GM12878 (cell line): ENCODE measurements at regions not wholly inside any gene's neighbourhood (a gene's known extent, or its start where the extent isn't known, plus 50 kb on each side); places are given as distances from the start of the nearest gene placed in this dataset.

Experiments used
- ATAC-seq: fragments of 200-7000 bp; cut with Tn5 transposase; 3 replicates; pipeline ENCODE4 v1.9.1; 2020; ENCODE audit warnings: mild to moderate bottlenecking, moderate library complexity
- BruUV-seq: library from RNA; stranded (reverse); fragments of 400-500 nt; replicated peaks from 2 replicates; lab custom pipeline; 2021; lab: Mats Ljungman, UMichigan
- CTCF ChIA-PET: fragments of 300-600 bp; sonication (Branson Sonifier 250); formaldehyde crosslinking; extraction: SDS; loops from one replicate; lab custom pipeline; 2021; ENCODE audit warnings: inconsistent platforms; lab: Yijun Ruan, JAX
- POLR2A ChIA-PET: fragments of 350-600 bp; formaldehyde crosslinking; extraction: SDS; loops from one replicate; lab custom pipeline; 2021; ENCODE audit warnings: inconsistent platforms; lab: Charles Lee
- RAD21 ChIA-PET: fragments of 300-600 bp; sonication (Branson Sonifier 250); formaldehyde crosslinking; loops from one replicate; lab custom pipeline; 2023; ENCODE audit warnings: antibody characterized with exemption; ENCODE audit not compliant: unreplicated experiment; lab: Charles Lee
- SMC1A ChIA-PET: fragments of 300-600 bp; sonication (Branson Sonifier 250); formaldehyde crosslinking; loops from one replicate; lab custom pipeline; 2023; ENCODE audit not compliant: unreplicated experiment, uncharacterized antibody; lab: Charles Lee
- DNase-seq: peaks from one replicate; pipeline ENCODE4 v3.0.0-alpha.2; 2011; ENCODE audit warnings: low read depth, low spot score
- FAIRE-seq: peaks from 3 replicates; lab custom pipeline; 2011; peaks lifted over from hg19 to GRCh38; lab: Jason Lieb, UNC
- H2AFZ ChIP-seq: 2 replicates; pipeline ENCODE4 v1.6.0; 2011; ENCODE audit warnings: low read depth, low read length, control low read depth; ENCODE audit not compliant: control insufficient read depth
- H3K27ac ChIP-seq: 2 replicates; pipeline ENCODE4 v1.5.1; 2011; ENCODE audit warnings: control low read depth; ENCODE audit not compliant: control insufficient read depth, insufficient read depth
- H3K27me3 ChIP-seq, 2 experiments: replicated peaks in 1 of 2; 2 replicates each; pipeline versions ENCODE4 v1.6.0 to v1.6.1; 2011; ENCODE audit warnings: low read length in 1 of 2; ENCODE audit not compliant: control insufficient read depth in 2 of 2, insufficient read depth in 2 of 2
- H3K36me3 ChIP-seq, 2 experiments: 2 replicates each; pipeline ENCODE4 v1.5.1; 2011; ENCODE audit warnings: low read length in 1 of 2; ENCODE audit not compliant: control insufficient read depth in 2 of 2, insufficient read depth in 2 of 2
- H3K4me1 ChIP-seq: 2 replicates; pipeline ENCODE4 v1.6.1; 2011; ENCODE audit warnings: mild to moderate bottlenecking, low read length, moderate library complexity, mixed read lengths; ENCODE audit not compliant: control insufficient read depth, insufficient read depth
- H3K4me2 ChIP-seq: 2 replicates; pipeline ENCODE4 v1.6.0; 2011; ENCODE audit warnings: control low read depth; ENCODE audit not compliant: control insufficient read depth, insufficient read depth
- H3K4me3 ChIP-seq: fragments of 200-600 bp; sonication (generic); 2 replicates; pipeline ENCODE4 v1.5.1; 2016
- H3K79me2 ChIP-seq: 2 replicates; pipeline ENCODE4 v1.6.0; 2011; ENCODE audit warnings: low read length; ENCODE audit not compliant: control insufficient read depth, insufficient read depth
- H3K9ac ChIP-seq: 2 replicates; pipeline ENCODE4 v1.8.0; 2011; ENCODE audit warnings: low read length, control low read depth, mixed read lengths; ENCODE audit not compliant: control insufficient read depth, insufficient read depth
- H3K9me3 ChIP-seq: replicated peaks from 3 replicates; pipeline ENCODE4 v1.5.1; 2011; ENCODE audit warnings: mild to moderate bottlenecking, low read length; ENCODE audit not compliant: control insufficient read depth, insufficient read depth
- H4K20me1 ChIP-seq: 2 replicates; pipeline ENCODE4 v1.6.0; 2011; ENCODE audit not compliant: control insufficient read depth, insufficient read depth
- BMI1 ChIP-seq: fragments of 450-650 bp; IDR thresholded peaks from 2 replicates; pipeline ENCODE4 v1.6.1; 2016; ENCODE audit warnings: mild to moderate bottlenecking, moderate library complexity, borderline replicate concordance
- CEBPB ChIP-seq, 2 experiments: fragments of 150-350 bp in 1 of 2; IDR thresholded peaks; 2 replicates each; pipeline ENCODE4 v1.6.1; 2012 to 2014; ENCODE audit warnings: low read depth in 2 of 2, low read length in 2 of 2, borderline replicate concordance in 1 of 2, inconsistent platforms in 1 of 2
- ESRRA ChIP-seq: IDR thresholded peaks from 2 replicates; pipeline ENCODE4 v1.6.1; 2012; ENCODE audit warnings: mild to moderate bottlenecking, low read length, improper control_type of control experiment
- MEF2A ChIP-seq: IDR thresholded peaks from 2 replicates; pipeline ENCODE4 v1.6.1; 2011; ENCODE audit warnings: low read depth, mild to moderate bottlenecking, low read length, moderate library complexity; ENCODE audit not compliant: insufficient read depth
- MEF2B ChIP-seq: fragments of 450-650 bp; IDR thresholded peaks from 2 replicates; pipeline ENCODE4 v1.6.1; 2018; ENCODE audit warnings: mild to moderate bottlenecking, moderate library complexity; ENCODE audit not compliant: partially characterized antibody, poor library complexity, severe bottlenecking
- NFIC ChIP-seq: IDR thresholded peaks from 2 replicates; pipeline ENCODE4 v1.6.1; 2012; ENCODE audit warnings: low read depth, mild to moderate bottlenecking, inconsistent platforms, low read length, moderate library complexity
- NR2F1 ChIP-seq: fragments of 450-650 bp; conservative IDR thresholded peaks from 2 replicates; pipeline ENCODE4 v1.6.1; 2017; ENCODE audit warnings: mild to moderate bottlenecking
- POLR2AphosphoS5 ChIP-seq: IDR thresholded peaks from 2 replicates; pipeline ENCODE4 v1.6.1; 2011; ENCODE audit warnings: mild to moderate bottlenecking, low read length, inconsistent platforms
- RB1 ChIP-seq: fragments of 450-650 bp; formaldehyde crosslinking; IDR thresholded peaks from 2 replicates; pipeline ENCODE4 v1.6.1; 2017; ENCODE audit warnings: mild to moderate bottlenecking, borderline replicate concordance
- RFX5 ChIP-seq: IDR thresholded peaks from 2 replicates; pipeline ENCODE4 v1.6.1; 2011; ENCODE audit warnings: low read depth, low read length, improper control_type of control experiment
- SKIL ChIP-seq: fragments of 450-650 bp; IDR thresholded peaks from 2 replicates; pipeline ENCODE4 v1.6.1; 2017; ENCODE audit warnings: mild to moderate bottlenecking, low read depth, inconsistent platforms; ENCODE audit not compliant: poor library complexity, severe bottlenecking
- SMC3 ChIP-seq: IDR thresholded peaks from 2 replicates; pipeline ENCODE4 v1.6.1; 2011; ENCODE audit warnings: low read length, improper control_type of control experiment, borderline replicate concordance
- SPI1 ChIP-seq: IDR thresholded peaks from 2 replicates; pipeline ENCODE4 v1.6.1; 2011; ENCODE audit warnings: low read depth, mild to moderate bottlenecking, low read length, moderate library complexity, borderline replicate concordance; ENCODE audit not compliant: insufficient read depth
- SREBF2 ChIP-seq: IDR thresholded peaks from 2 replicates; pipeline ENCODE4 v1.6.1; 2012; ENCODE audit warnings: mild to moderate bottlenecking, low read length
- TBL1XR1 ChIP-seq: IDR thresholded peaks from 2 replicates; pipeline ENCODE4 v1.6.1; 2012; ENCODE audit warnings: low read depth, low read length, improper control_type of control experiment
- in situ Hi-C: fragments of 300-500 bp; cut with MboI; formaldehyde crosslinking; loops from 9 replicates; pipeline ENCODE4 v1.14.3; 2018; ENCODE audit warnings: mixed read lengths
- intact Hi-C: fragments of 100-400 bp; cut with micrococcal nuclease; formaldehyde crosslinking; loops from one replicate; pipeline ENCODE4 v1.14.2; 2022; ENCODE audit not compliant: unreplicated experiment
- TF ChIP-seq, protein P1 (sequence below): fragments of 450-650 bp; IDR thresholded peaks from 2 replicates; pipeline ENCODE4 v1.6.1; 2014; ENCODE audit warnings: mild to moderate bottlenecking

DNA sequence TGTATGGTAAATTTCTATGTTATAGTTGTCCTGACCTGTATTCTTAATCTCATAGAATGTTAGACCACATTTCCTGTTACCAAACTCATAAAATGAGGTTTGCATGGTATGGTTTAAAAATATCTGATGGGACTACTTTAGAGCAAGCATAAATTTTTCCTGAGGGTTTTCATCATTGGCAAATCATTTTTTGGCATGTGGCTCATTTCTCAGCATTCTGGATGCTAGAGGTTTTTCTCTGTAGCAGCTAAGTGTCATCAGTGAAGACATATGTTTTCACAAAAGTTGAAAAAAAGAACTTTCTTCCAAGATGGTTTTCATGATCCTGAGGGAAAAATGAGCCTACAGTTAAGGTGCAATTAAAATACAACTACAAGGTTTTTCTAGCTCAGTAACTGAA, 503.5 kb upstream of the FAM47C start:
- ChIA-PET POLR2A (no interaction called here), RAD21 (no interaction called here), SMC1A (no interaction called here), CTCF (no interaction called here)
- no peak overlapping the region for H3K27ac ChIP-seq
- no peak overlapping the region for H3K4me3 ChIP-seq
- no peak overlapping the region for H3K4me2 ChIP-seq
- ATAC-seq (no peak), FAIRE-seq (no peak), DNase-seq (no peak)
- in situ Hi-C loops (no loop called here), intact Hi-C loops (no loop called here)
- H4K20me1 ChIP-seq, result no peaks in the 10 kb centered on the region
- BruUV-seq, result no TSS peak
- H3K36me3 ChIP-seq, result no peaks in the 10 kb centered on the region
- H3K9me3 ChIP-seq, result no peaks in the 10 kb centered on the region; the same call in 2 of the 3 replicates
- no peak for TF ChIP-seq SKIL
- TF ChIP-seq CEBPB (IDR thresholded peaks at IDR 0.05; ENCODE audit: borderline replicate concordance in 1 of 2, low read depth in 2 of 2, low read length in 2 of 2), result no peak
- no peak for TF ChIP-seq SMC3
- TF ChIP-seq ESRRA, result no peak
- TF ChIP-seq POLR2AphosphoS5, result no peak
- TF ChIP-seq, protein P1, sequence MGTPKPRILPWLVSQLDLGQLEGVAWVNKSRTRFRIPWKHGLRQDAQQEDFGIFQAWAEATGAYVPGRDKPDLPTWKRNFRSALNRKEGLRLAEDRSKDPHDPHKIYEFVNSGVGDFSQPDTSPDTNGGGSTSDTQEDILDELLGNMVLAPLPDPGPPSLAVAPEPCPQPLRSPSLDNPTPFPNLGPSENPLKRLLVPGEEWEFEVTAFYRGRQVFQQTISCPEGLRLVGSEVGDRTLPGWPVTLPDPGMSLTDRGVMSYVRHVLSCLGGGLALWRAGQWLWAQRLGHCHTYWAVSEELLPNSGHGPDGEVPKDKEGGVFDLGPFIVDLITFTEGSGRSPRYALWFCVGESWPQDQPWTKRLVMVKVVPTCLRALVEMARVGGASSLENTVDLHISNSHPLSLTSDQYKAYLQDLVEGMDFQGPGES, result no peak
- TF ChIP-seq NFIC, result no peak
- TF ChIP-seq NR2F1, result no peak
- no peak for TF ChIP-seq MEF2A
- TF ChIP-seq RFX5, result no peak
- TF ChIP-seq RB1, result no peak
- no peak for TF ChIP-seq BMI1
- no peak for TF ChIP-seq SREBF2
- TF ChIP-seq TBL1XR1, result no peak
- TF ChIP-seq MEF2B, result no peak
- no peak for TF ChIP-seq SPI1
- H3K27me3 ChIP-seq, result no peaks in the 10 kb centered on the region
- H3K9ac ChIP-seq, result no peak overlapping the region
- H3K4me1 ChIP-seq, result no peaks in the 10 kb centered on the region
- H3K79me2 ChIP-seq, result no peaks in the 10 kb centered on the region
- H2AFZ ChIP-seq, result no peak overlapping the region
